ENCODE measurements at regions not wholly inside any gene's neighbourhood (a gene's known extent, or its start where the extent isn't known, plus 50 kb on each side); places are given as distances from the start of the nearest gene placed in this dataset.
"Not testable (repeated sequence)": the region's sequence is repeated elsewhere in the genome, so short reads cannot be mapped to it uniquely, and the experiment has no call there.

GRCh38 chr3:124648551-124648950, 81.7 kb upstream of the UMPS start:
- no peaks in the 10 kb centered on the region for H3K27me3 Mint-ChIP-seq (ENCODE audit: unreplicated experiment)
- DNase-seq (ENCODE audit: extremely low spot score, unreplicated experiment): no peak
- no peaks in the 10 kb centered on the region for H3K36me3 Mint-ChIP-seq (ENCODE audit: unreplicated experiment)
- H3K4me3 Mint-ChIP-seq (ENCODE audit: unreplicated experiment): no peak overlapping the region
- H3K9me3 Mint-ChIP-seq (ENCODE audit: unreplicated experiment): no peaks in the 10 kb centered on the region
- TF ChIP-seq CTCF (IDR thresholded peaks at IDR 0.05): no peak
- H3K27ac Mint-ChIP-seq (ENCODE audit: unreplicated experiment): no peak overlapping the region
- no peaks in the 10 kb centered on the region for H3K4me1 Mint-ChIP-seq (ENCODE audit: unreplicated experiment)

GRCh38 chr3:124650798-124651197, 79.5 kb upstream of the UMPS start:
- Mint-ChIP-seq H3K9me3 (ENCODE audit: unreplicated experiment) (no peaks in the 10 kb centered on the region), H3K27ac (ENCODE audit: unreplicated experiment) (no peak overlapping the region), H3K36me3 (ENCODE audit: unreplicated experiment) (no peaks in the 10 kb centered on the region), H3K27me3 (ENCODE audit: unreplicated experiment) (no peaks in the 10 kb centered on the region), H3K4me1 (ENCODE audit: unreplicated experiment) (no peaks in the 10 kb centered on the region), H3K4me3 (ENCODE audit: unreplicated experiment) (no peak overlapping the region)
- no peak for TF ChIP-seq CTCF (IDR thresholded peaks at IDR 0.05)
- no peak for DNase-seq (ENCODE audit: extremely low spot score, unreplicated experiment)

- not testable (repeated sequence) for DNase-seq (ENCODE audit: extremely low spot score, unreplicated experiment); H3K27me3 Mint-ChIP-seq (ENCODE audit: unreplicated experiment); H3K27ac Mint-ChIP-seq (ENCODE audit: unreplicated experiment); H3K4me3 Mint-ChIP-seq (ENCODE audit: unreplicated experiment); H3K9me3 Mint-ChIP-seq (ENCODE audit: unreplicated experiment); H3K36me3 Mint-ChIP-seq (ENCODE audit: unreplicated experiment); H3K4me1 Mint-ChIP-seq (ENCODE audit: unreplicated experiment)
Measured at GRCh38 chr3:124651416-124651815, 78.8 kb upstream of the UMPS start.

GRCh38 chr3:124652009-124652408, 78.2 kb upstream of the UMPS start:
- Mint-ChIP-seq H3K4me1 (ENCODE audit: unreplicated experiment) (no peaks in the 10 kb centered on the region), H3K36me3 (ENCODE audit: unreplicated experiment) (no peaks in the 10 kb centered on the region), H3K9me3 (ENCODE audit: unreplicated experiment) (no peaks in the 10 kb centered on the region), H3K27me3 (ENCODE audit: unreplicated experiment) (no peaks in the 10 kb centered on the region), H3K27ac (ENCODE audit: unreplicated experiment) (no peak overlapping the region), H3K4me3 (ENCODE audit: unreplicated experiment) (no peak overlapping the region)
- no peak for DNase-seq (ENCODE audit: extremely low spot score, unreplicated experiment)
- TF ChIP-seq CTCF (IDR thresholded peaks at IDR 0.05): no peak

- no peak overlapping the region for H3K27ac Mint-ChIP-seq (ENCODE audit: unreplicated experiment)
- H3K36me3 Mint-ChIP-seq (ENCODE audit: unreplicated experiment): no peaks in the 10 kb centered on the region
- no peak overlapping the region for H3K4me3 Mint-ChIP-seq (ENCODE audit: unreplicated experiment)
- H3K27me3 Mint-ChIP-seq (ENCODE audit: unreplicated experiment): no peaks in the 10 kb centered on the region
- DNase-seq (ENCODE audit: extremely low spot score, unreplicated experiment): no peak
- H3K9me3 Mint-ChIP-seq (ENCODE audit: unreplicated experiment): no peaks in the 10 kb centered on the region
- no peaks in the 10 kb centered on the region for H3K4me1 Mint-ChIP-seq (ENCODE audit: unreplicated experiment)
- TF ChIP-seq CTCF (IDR thresholded peaks at IDR 0.05): no peak
Measured at GRCh38 chr3:124653071-124653796, 77.0 kb upstream of the UMPS start.

Data from osteocyte (in vitro differentiated cells).